ENCODE measurements at regions not wholly inside any gene's neighbourhood (a gene's known extent, or its start where the extent isn't known, plus 50 kb on each side); places are given as distances from the start of the nearest gene placed in this dataset.

GRCh38 chr10:104509981-104510380 lies 131.1 kb upstream of the SORCS3 start:
- no peak overlapping the region for H3K9ac ChIP-seq
- DNase-seq = no peak
- no peak overlapping the region for H3K4me2 ChIP-seq
- H3K9me3 ChIP-seq = no peaks in the 10 kb centered on the region
- TF ChIP-seq NRF1 (IDR thresholded peaks at IDR 0.05; ENCODE audit: low read depth, low read length) (no peak), TAF1 (IDR thresholded peaks at IDR 0.05; ENCODE audit: borderline replicate concordance, low read depth, low read length) (no peak), RCOR1 (IDR thresholded peaks at IDR 0.05; ENCODE audit: low read length) (no peak)
- no peak overlapping the region for H3K27ac ChIP-seq (ENCODE audit: low read depth in 2 of 2, low read length in 1 of 2)
- no peaks in the 10 kb centered on the region for H3K79me2 ChIP-seq (ENCODE audit: insufficient read depth)
- CTCF ChIA-PET = interaction anchor here (1.4 kb wide), 1 partner anchor 103 kb away, joined by 11 read pairs; no protein-coding TSS in a partner anchor
- no peaks in the 10 kb centered on the region for H3K36me3 ChIP-seq (replicated peaks in 1 of 2; ENCODE audit: control insufficient read depth in 1 of 2, insufficient read depth in 2 of 2, low read length in 1 of 2)
- no peak overlapping the region for H3K4me3 ChIP-seq (ENCODE audit: low read depth in 2 of 2, low read length in 1 of 2)
- no peak overlapping the region for H2AFZ ChIP-seq (ENCODE audit: low read depth)
- no peaks in the 10 kb centered on the region for H3K9me2 ChIP-seq
- H3K27me3 ChIP-seq (ENCODE audit: insufficient read depth) = no peaks in the 10 kb centered on the region
- 41% methylated on average over 3 of the region's 3 CpGs for WGBS (ENCODE audit: low lambda C conversion rate)
- no peaks in the 10 kb centered on the region for H4K20me1 ChIP-seq (ENCODE audit: insufficient read depth)
- H3K4me1 ChIP-seq (ENCODE audit: control insufficient read depth in 1 of 2, insufficient read depth in 2 of 2, low read depth in 1 of 2, low read length in 1 of 2) = peaks cover 0 to 2% of the 10 kb centered on the region in 2 experiments; a peak in 1 of 4 replicates
- H3F3A ChIP-seq (replicated peaks; ENCODE audit: insufficient read depth) = no peaks in the 10 kb centered on the region
- POLR2A ChIA-PET = interaction anchor here (0.5 kb wide), 1 partner anchor 12 kb away, joined by 3 read pairs; no protein-coding TSS in a partner anchor

GRCh38 chr10:104510644-104511043 lies 130.4 kb upstream of the SORCS3 start:
- Histone ChIP-seq H2AFZ (ENCODE audit: low read depth) (no peak overlapping the region), H3K4me1 (ENCODE audit: control insufficient read depth in 1 of 2, insufficient read depth in 2 of 2, low read depth in 1 of 2, low read length in 1 of 2) (peaks cover 0 to 2% of the 10 kb centered on the region in 2 experiments; a peak in 1 of 4 replicates), H3K79me2 (ENCODE audit: insufficient read depth) (no peaks in the 10 kb centered on the region), H3K27me3 (ENCODE audit: insufficient read depth) (no peaks in the 10 kb centered on the region), H3K9ac (no peak overlapping the region), H3K9me2 (no peaks in the 10 kb centered on the region), H3K9me3 (no peaks in the 10 kb centered on the region), H3K36me3 (replicated peaks in 1 of 2; ENCODE audit: control insufficient read depth in 1 of 2, insufficient read depth in 2 of 2, low read length in 1 of 2) (no peaks in the 10 kb centered on the region), H3F3A (replicated peaks; ENCODE audit: insufficient read depth) (no peaks in the 10 kb centered on the region), H3K4me2 (no peak overlapping the region), H4K20me1 (ENCODE audit: insufficient read depth) (no peaks in the 10 kb centered on the region), H3K27ac (ENCODE audit: low read depth in 2 of 2, low read length in 1 of 2) (no peak overlapping the region), H3K4me3 (ENCODE audit: low read depth in 2 of 2, low read length in 1 of 2) (no peak overlapping the region)
- ChIA-PET CTCF (interaction anchor here (1.1 to 1.4 kb wide), 2 partner anchors 12 to 104 kb away, joined by 3 to 11 read pairs; no protein-coding TSS in a partner anchor), POLR2A (no interaction called here)
- no peak for DNase-seq
- TF ChIP-seq NRF1 (IDR thresholded peaks at IDR 0.05; ENCODE audit: low read depth, low read length) (no peak), CHD2 (IDR thresholded peaks at IDR 0.05; ENCODE audit: low read length, partially characterized antibody) (no peak), RFX5 (IDR thresholded peaks at IDR 0.05; ENCODE audit: low read length) (no peak), FOXJ3 (CRISPR knock-in tag; IDR thresholded peaks at IDR 0.05) (no peak), MAX (IDR thresholded peaks at IDR 0.05; ENCODE audit: low read depth) (no peak), FOSL2 (IDR thresholded peaks at IDR 0.05; ENCODE audit: borderline replicate concordance, low read depth) (no peak), RAD21 (IDR thresholded peaks at IDR 0.05; ENCODE audit: low read length) (no peak), SIN3A (IDR thresholded peaks at IDR 0.05; ENCODE audit: borderline replicate concordance, low read depth, low read length) (no peak), ZBTB33 (IDR thresholded peaks at IDR 0.05; ENCODE audit: borderline replicate concordance, low read depth) (no peak), RXRA (IDR thresholded peaks at IDR 0.05; ENCODE audit: borderline replicate concordance, low read depth) (no peak), TAF1 (IDR thresholded peaks at IDR 0.05; ENCODE audit: borderline replicate concordance, low read depth, low read length) (no peak), GABPA (IDR thresholded peaks at IDR 0.05; ENCODE audit: low read depth) (no peak), POLR2AphosphoS5 (IDR thresholded peaks at IDR 0.05; ENCODE audit: low read depth, low read length) (no peak), TEAD4 (IDR thresholded peaks at IDR 0.05; ENCODE audit: borderline replicate concordance, insufficient read depth) (no peak), MEF2A (IDR thresholded peaks at IDR 0.05; ENCODE audit: borderline replicate concordance, low read depth) (no peak)
- TF ChIP-seq, protein P1, sequence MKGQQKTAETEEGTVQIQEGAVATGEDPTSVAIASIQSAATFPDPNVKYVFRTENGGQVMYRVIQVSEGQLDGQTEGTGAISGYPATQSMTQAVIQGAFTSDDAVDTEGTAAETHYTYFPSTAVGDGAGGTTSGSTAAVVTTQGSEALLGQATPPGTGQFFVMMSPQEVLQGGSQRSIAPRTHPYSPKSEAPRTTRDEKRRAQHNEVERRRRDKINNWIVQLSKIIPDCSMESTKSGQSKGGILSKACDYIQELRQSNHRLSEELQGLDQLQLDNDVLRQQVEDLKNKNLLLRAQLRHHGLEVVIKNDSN (IDR thresholded peaks at IDR 0.05; ENCODE audit: borderline replicate concordance, low read depth) = no peak
- TF ChIP-seq, protein P2, sequence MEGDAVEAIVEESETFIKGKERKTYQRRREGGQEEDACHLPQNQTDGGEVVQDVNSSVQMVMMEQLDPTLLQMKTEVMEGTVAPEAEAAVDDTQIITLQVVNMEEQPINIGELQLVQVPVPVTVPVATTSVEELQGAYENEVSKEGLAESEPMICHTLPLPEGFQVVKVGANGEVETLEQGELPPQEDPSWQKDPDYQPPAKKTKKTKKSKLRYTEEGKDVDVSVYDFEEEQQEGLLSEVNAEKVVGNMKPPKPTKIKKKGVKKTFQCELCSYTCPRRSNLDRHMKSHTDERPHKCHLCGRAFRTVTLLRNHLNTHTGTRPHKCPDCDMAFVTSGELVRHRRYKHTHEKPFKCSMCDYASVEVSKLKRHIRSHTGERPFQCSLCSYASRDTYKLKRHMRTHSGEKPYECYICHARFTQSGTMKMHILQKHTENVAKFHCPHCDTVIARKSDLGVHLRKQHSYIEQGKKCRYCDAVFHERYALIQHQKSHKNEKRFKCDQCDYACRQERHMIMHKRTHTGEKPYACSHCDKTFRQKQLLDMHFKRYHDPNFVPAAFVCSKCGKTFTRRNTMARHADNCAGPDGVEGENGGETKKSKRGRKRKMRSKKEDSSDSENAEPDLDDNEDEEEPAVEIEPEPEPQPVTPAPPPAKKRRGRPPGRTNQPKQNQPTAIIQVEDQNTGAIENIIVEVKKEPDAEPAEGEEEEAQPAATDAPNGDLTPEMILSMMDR (IDR thresholded peaks at IDR 0.05) = no peak
- 49% methylated on average over 2 of the region's 2 CpGs for WGBS (ENCODE audit: low lambda C conversion rate)
